IPS DF 6.9 (cell line): ENCODE measurements at regions not wholly inside any gene's neighbourhood (a gene's known extent, or its start where the extent isn't known, plus 50 kb on each side); places are given as distances from the start of the nearest gene placed in this dataset.

Experiments used
- DNase-seq: peaks from one replicate; pipeline ENCODE4 v3.0.0-alpha.2; 2013; ENCODE audit warnings: low read depth, low spot score
- H3K27ac ChIP-seq: one replicate; pipeline ENCODE4 v1.5.1; 2013; ENCODE audit warnings: low read length, control low read depth
- H3K27me3 ChIP-seq: 2 replicates; pipeline ENCODE4 v1.6.1; 2013; ENCODE audit warnings: mild to moderate bottlenecking, low read length; ENCODE audit not compliant: control insufficient read depth, insufficient read depth
- H3K36me3 ChIP-seq: 2 replicates; pipeline ENCODE4 v1.6.1; 2013; ENCODE audit warnings: low read length; ENCODE audit not compliant: control insufficient read depth, insufficient read depth
- H3K4me1 ChIP-seq: 2 replicates; pipeline ENCODE4 v1.6.1; 2013; ENCODE audit warnings: low read length; ENCODE audit not compliant: control insufficient read depth, insufficient read depth
- H3K4me3 ChIP-seq: 2 replicates; pipeline ENCODE4 v1.5.1; 2013; ENCODE audit warnings: mild to moderate bottlenecking, low read length
- H3K9me3 ChIP-seq: 2 replicates; pipeline ENCODE4 v1.6.1; 2013; ENCODE audit warnings: low read length, inconsistent platforms; ENCODE audit not compliant: control insufficient read depth, insufficient read depth
- WGBS: extraction: QIAGEN DNeasy Blood & Tissue Kit; methylation state at CpG from one replicate; pipeline ENCODE4 v1.1.7; 2013; ENCODE audit warnings: mixed read lengths, missing lambda C conversion rate; ENCODE audit not compliant: insufficient read length, insufficient coverage; 5-methylcytosine and 5-hydroxymethylcytosine counted together

DNA sequence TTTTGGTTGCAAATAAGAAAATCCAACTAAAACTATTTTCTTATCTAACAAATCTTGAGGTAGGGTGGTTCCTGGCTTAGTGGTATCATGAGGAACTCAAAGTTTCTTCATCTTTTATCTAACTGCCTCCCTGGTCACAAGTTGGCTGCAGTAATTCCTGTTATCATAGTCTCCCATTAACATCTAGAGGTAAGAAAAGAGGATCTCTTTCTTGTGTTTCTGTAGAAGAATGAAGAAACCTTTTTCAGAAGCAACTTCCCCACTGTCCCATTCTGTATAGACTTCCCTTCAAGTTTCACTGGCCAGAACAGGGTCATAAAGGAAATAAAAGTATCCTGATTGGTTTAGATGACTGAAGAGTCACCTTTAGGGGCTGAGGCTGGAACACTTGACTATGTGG lies 81.8 kb upstream of the ELL2 start:
- no peak for DNase-seq

DNA sequence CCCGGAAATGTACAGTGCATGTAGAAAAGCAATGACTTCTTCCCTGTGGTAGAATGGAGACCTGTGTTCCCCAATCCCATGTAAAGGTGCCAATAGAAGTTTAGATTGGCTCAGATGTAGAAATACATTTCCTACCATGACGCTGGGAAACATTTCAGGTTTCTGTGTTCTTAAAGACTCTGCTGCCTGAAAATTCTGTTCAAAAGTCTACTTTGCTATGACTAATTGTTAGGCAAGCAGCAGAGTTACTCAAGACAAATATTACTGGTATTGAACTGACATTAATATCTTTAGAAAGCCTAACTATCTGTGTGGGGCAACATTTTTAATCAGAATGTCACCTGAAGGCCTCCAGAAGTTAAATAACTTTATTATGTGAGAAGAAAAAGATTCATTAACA lies 75.5 kb upstream of the ELL2 start:
- no CpG with 5 or more reads among the region's 2 CpGs for WGBS
- no peak for DNase-seq
- Histone ChIP-seq H3K36me3 (no peaks in the 10 kb centered on the region), H3K4me3 (no peak overlapping the region), H3K27me3 (no peaks in the 10 kb centered on the region), H3K9me3 (no peaks in the 10 kb centered on the region), H3K27ac (no peak overlapping the region), H3K4me1 (no peaks in the 10 kb centered on the region)

More for the DNA sequence above, 81.8 kb upstream of the ELL2 start:
- H3K4me3 ChIP-seq, result no peak overlapping the region
- H3K27me3 ChIP-seq, result no peaks in the 10 kb centered on the region
- no peaks in the 10 kb centered on the region for H3K4me1 ChIP-seq
- no peaks in the 10 kb centered on the region for H3K36me3 ChIP-seq
- no peak overlapping the region for H3K27ac ChIP-seq
- no peaks in the 10 kb centered on the region for H3K9me3 ChIP-seq

DNA sequence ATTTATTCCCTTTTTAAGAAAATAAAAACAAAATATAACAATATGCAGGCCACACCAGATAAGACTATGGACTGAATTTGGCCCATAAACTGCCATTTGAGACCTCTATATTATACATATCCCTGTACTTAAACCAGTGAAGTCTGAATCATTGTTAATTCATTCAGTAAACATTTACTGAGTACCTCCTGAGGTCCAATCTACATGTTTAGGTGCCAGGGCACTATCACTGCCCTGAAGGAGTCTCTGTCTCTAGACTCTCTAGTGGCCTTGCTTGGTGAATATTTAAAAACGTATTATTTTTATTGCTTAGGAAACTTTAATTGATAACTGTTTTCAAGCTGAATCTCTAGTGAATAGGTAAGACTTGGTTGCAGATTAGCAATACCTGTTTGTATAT lies 74.7 kb upstream of the ELL2 start:
- H3K9me3 ChIP-seq, result no peaks in the 10 kb centered on the region
- H3K27me3 ChIP-seq, result no peaks in the 10 kb centered on the region
- no peak for DNase-seq
- WGBS, result no CpG with 5 or more reads among the region's 1 CpG
- H3K36me3 ChIP-seq, result no peaks in the 10 kb centered on the region
- no peak overlapping the region for H3K27ac ChIP-seq
- no peaks in the 10 kb centered on the region for H3K4me1 ChIP-seq
- no peak overlapping the region for H3K4me3 ChIP-seq

DNA sequence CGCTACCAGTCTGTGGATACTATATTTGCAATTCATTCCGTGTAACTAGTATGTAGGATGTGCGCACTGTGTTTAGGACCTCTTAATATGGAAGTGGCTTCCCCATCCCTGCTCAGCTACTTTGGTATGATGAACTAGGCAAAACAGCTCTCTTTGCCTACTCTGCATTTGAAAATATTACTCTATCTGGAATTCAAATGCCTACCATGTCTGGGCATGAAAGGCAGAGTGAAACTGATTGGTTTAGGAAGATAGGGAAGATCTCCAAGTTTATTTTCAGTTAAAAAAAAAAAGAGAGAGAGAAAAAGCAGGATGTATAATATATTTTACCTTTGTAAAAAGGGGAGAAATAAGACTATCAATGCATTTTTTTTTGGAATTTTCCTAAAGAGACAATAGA lies 74.1 kb upstream of the ELL2 start:
- WGBS, result no CpG with 5 or more reads among the region's 3 CpGs
- H3K27ac ChIP-seq, result no peak overlapping the region

DNA sequence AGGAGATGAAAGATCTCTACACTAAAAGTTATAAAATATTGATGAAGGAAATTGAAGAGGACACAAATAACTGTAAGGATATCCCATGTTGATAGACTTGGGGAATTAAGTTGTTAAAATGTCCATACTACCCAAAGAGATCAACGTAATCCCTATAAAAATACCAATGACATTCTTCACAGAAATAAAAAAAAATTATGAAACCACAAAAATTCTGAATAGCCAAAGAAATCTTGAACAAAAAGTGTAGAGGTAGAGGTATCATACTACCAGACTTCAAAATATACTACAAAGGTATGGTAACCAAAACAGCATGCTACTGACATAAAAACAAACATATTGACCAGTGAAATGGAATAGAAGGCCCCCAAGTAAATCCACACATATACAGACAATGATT lies 71.5 kb upstream of the ELL2 start:
- H3K9me3 ChIP-seq, result no peaks in the 10 kb centered on the region
- no peaks in the 10 kb centered on the region for H3K4me1 ChIP-seq
- no CpG with 5 or more reads among the region's 1 CpG for WGBS
- no peaks in the 10 kb centered on the region for H3K36me3 ChIP-seq
- H3K4me3 ChIP-seq, result no peak overlapping the region
- no peak for DNase-seq
- no peaks in the 10 kb centered on the region for H3K27me3 ChIP-seq
- H3K27ac ChIP-seq, result no peak overlapping the region

More for the DNA sequence above, 74.1 kb upstream of the ELL2 start:
- Histone ChIP-seq H3K9me3 (no peaks in the 10 kb centered on the region), H3K4me3 (no peak overlapping the region), H3K36me3 (no peaks in the 10 kb centered on the region), H3K4me1 (no peaks in the 10 kb centered on the region), H3K27me3 (no peaks in the 10 kb centered on the region)
- DNase-seq, result no peak

DNA sequence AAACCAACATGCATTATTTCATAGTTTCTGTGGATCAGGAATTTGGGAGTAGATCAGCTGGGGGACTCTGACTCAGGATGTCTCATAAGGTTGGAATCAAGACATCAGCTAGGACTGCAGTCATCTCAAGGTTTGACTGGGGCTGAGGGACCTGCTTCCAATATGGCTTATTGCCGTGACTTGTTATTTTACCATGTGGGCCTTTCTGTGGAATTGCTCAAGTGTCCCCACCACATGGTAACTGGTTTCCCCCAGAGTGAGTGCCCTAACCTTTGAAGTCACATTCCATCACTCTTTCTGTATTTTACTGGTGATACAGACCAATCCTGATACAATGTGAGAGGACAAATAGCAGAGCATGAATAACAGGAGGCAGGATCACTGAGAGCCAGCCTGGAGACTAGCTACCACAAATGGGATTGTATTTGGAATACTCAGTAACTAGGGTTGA lies 70.2 kb upstream of the ELL2 start:
- no peak overlapping the region for H3K27ac ChIP-seq
- DNase-seq, result no peak
- no peaks in the 10 kb centered on the region for H3K36me3 ChIP-seq
- no peaks in the 10 kb centered on the region for H3K27me3 ChIP-seq
- H3K4me3 ChIP-seq, result no peak overlapping the region
- no CpG with 5 or more reads among the region's 1 CpG for WGBS
- no peaks in the 10 kb centered on the region for H3K9me3 ChIP-seq
- H3K4me1 ChIP-seq, result no peaks in the 10 kb centered on the region

DNA sequence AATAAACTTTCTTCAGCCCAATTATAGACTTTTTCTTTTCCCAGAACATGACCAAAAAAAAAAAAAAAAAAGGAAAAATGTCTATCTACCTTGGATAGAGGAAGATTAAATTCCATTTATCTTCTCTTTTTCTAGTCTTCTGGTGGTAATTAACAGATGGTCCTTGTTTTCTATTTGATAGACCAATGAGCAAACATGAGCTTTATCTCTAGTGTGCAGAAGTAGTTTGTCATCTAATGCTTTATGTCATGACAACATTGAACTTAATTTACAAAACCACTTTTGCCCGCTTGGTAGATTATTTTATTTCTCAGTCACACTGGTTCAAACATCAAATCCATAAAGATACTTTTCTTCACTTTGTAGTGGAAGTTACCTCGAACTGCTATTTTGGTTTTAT lies 69.5 kb upstream of the ELL2 start:
- no CpG with 5 or more reads among the region's 2 CpGs for WGBS
- Histone ChIP-seq H3K4me1 (no peaks in the 10 kb centered on the region), H3K4me3 (no peak overlapping the region), H3K36me3 (no peaks in the 10 kb centered on the region), H3K9me3 (no peaks in the 10 kb centered on the region), H3K27ac (no peak overlapping the region), H3K27me3 (no peaks in the 10 kb centered on the region)
- DNase-seq, result no peak

DNA sequence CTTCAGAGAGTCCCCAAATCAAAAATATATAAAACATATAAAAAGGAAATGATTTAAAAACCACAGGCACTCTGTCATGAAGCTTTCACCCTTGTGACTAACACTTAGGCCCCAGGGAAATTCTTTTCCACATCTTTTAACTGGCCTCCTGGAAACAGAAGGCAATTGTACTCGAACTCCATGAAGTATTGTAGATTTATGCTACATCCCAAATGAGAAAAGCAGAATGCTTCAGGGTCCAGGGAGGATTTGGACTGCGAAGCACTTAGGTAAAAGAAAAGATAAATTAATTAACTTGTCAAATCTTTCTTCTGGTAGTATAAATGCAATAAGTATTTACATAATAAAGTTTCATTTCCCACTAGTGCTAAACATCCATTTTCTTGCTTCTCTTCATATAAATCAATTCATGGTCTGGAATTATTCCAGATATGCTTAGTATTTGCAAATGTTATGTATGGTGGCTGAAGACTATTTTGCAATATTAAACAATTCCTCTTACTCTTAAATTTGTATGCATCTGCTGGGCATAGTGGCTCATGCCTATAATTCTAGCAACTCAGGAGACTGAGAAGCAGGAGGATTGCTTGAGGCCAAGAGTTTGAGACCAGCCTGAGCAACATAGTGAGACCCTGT lies 64.9 kb upstream of the ELL2 start:
- DNase-seq, result no peak
- no CpG with 5 or more reads among the region's 2 CpGs for WGBS
- Histone ChIP-seq H3K4me3 (no peak overlapping the region), H3K27me3 (no peaks in the 10 kb centered on the region), H3K4me1 (no peaks in the 10 kb centered on the region), H3K36me3 (no peaks in the 10 kb centered on the region), H3K27ac (no peak overlapping the region), H3K9me3 (no peaks in the 10 kb centered on the region)

DNA sequence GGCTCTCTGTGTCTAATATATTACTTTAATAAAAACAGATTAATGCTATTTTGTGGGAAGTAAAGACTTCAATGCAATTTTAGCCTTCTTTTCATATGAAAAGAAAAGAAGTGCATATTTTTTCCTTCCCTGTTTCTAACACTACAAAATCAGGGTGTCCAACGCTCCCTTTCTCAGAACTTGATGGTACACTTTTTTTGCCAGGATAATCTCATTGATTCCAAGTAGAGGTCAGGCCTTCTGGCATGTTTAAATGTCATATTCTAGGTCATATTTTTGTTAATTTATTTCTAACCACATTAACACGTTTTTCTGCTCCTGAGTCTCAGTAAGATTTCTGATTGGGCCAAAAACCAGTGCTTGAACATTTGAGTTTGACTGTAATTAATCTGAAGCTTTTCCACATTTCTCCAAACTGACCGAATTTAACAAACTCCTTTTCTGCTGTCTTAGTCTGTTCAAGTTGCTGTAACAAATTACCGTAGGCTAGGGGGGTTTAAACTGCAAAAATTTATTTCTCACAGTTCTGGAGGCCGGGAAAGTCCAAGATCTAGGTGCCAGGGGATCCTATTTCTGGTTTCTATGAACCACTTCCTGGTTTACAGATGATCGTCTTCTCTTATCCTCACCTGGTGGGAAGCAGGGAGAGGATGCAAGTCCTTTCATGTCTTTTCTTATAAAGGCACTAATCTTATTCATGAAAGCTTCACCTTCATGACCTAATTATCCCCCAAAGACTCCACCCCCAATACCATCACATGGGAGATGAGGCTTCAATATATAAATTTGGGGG lies 63.2 kb upstream of the ELL2 start:
- WGBS, result no CpG with 5 or more reads among the region's 6 CpGs
- H3K27ac ChIP-seq, result no peak overlapping the region
- no peaks in the 10 kb centered on the region for H3K27me3 ChIP-seq
- no peaks in the 10 kb centered on the region for H3K4me1 ChIP-seq
- no peak overlapping the region for H3K4me3 ChIP-seq
- H3K36me3 ChIP-seq, result no peaks in the 10 kb centered on the region
- H3K9me3 ChIP-seq, result no peaks in the 10 kb centered on the region
- no peak for DNase-seq

DNA sequence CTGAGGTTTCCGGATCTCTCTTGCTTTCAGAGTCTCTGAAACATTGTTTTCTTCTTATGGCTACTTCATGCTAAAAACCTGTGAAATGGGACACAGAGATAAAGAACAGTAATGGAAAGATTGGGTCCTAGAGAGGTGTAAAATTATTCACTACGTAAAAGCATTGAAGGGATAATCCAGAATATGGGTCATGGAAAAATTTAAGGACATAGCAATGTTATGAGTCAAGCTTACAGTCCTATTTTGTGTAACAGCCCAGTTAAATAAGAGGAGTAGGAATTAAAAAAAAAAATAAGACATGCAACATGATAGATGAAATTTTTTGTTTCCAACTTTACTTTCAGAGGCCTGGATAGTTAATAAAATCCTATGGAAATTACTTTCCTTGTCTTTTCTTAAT lies 61.9 kb upstream of the ELL2 start:
- no peaks in the 10 kb centered on the region for H3K9me3 ChIP-seq
- no peak overlapping the region for H3K4me3 ChIP-seq
- no peak overlapping the region for H3K27ac ChIP-seq
- DNase-seq, result no peak
- no peaks in the 10 kb centered on the region for H3K4me1 ChIP-seq
- WGBS, result no CpG with 5 or more reads among the region's 2 CpGs
- no peaks in the 10 kb centered on the region for H3K27me3 ChIP-seq
- H3K36me3 ChIP-seq, result no peaks in the 10 kb centered on the region

DNA sequence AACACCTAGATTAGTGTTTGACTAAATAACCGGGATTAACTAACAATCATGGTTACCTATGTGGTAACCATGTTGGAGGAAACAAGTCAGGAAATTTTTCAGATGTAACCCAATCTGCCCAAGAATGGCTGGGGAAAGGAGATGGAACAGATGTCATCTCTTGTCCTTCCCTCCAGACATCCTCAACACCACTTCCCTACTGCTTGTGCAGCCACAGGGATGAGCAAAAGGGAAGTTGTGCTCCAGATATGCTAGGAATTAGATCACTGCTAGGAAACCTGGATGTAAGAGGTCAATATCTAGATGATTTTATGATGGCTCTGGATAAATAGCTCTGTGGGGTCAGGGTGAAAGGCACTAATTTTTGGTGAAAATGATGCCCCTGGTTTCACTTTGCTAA lies 61.3 kb upstream of the ELL2 start:
- no peak for DNase-seq
- Histone ChIP-seq H3K36me3 (no peaks in the 10 kb centered on the region), H3K9me3 (no peaks in the 10 kb centered on the region), H3K4me1 (no peaks in the 10 kb centered on the region), H3K27me3 (no peaks in the 10 kb centered on the region), H3K4me3 (no peak overlapping the region), H3K27ac (no peak overlapping the region)
- no CpG with 5 or more reads among the region's 1 CpG for WGBS
